T-helper 22 cell (primary cell): ENCODE measurements at regions not wholly inside any gene's neighbourhood (a gene's known extent, or its start where the extent isn't known, plus 50 kb on each side); places are given as distances from the start of the nearest gene placed in this dataset.

Experiments
- DNase-seq: peaks from one replicate; pipeline ENCODE4 v3.0.0-alpha.2; 2020; ENCODE audit warnings: low read depth

DNA sequence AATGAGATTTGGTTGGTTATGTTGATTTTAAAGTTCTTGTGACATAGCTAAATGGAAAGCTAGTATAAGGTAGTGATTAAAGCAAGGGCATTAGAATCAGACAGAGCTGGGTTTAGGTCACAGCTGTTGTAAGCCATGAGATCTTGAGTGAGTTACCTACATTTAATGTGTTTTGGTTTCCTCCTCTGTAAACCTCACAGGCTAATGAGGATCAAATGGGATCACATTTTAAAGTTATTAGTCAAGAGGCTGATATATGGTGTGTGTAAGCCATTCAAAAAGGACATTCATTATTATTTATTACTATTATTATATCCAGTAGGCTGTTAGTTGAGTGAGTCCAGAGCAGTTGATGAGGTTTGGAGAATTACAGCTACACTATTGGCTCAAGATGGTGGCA is 416.2 kb downstream of the IRS1 start:
- no peak for DNase-seq

GRCh38 chr2:226380679-226381078 is 418.9 kb downstream of the IRS1 start:
- DNase-seq = no peak

GRCh38 chr2:226378753-226379705 is 420.6 kb downstream of the IRS1 start:
- no peak for DNase-seq

DNA sequence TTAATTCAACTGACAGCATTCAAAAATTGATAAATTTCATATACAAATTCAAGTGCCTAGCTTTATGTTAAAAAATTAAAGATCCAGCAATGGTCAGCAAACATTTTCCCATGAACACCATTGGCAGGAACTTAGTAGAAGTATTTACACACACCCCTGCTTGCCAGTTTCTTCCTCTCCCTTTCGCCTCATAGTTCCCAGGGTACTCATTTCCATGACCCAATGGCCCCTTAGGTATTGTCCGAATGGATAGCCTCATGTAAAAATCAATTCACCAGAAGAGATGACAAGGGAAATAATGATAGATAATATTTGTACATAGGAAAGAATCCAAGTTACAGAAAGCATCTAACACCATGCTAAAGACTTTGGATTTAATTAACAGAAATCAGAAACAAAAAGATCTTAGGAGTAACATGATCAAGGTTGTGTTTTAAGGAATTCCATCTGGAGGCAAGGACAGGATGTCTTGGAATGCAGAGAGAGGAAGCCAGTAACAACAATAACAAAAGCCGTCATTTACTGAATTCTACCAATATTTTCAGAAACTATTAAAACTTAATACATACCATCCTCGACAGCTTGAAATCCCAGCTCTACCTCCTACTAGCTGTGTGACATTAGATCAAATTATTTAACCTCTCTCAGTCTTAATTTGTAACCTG is 423.0 kb downstream of the IRS1 start:
- no peak for DNase-seq

DNA sequence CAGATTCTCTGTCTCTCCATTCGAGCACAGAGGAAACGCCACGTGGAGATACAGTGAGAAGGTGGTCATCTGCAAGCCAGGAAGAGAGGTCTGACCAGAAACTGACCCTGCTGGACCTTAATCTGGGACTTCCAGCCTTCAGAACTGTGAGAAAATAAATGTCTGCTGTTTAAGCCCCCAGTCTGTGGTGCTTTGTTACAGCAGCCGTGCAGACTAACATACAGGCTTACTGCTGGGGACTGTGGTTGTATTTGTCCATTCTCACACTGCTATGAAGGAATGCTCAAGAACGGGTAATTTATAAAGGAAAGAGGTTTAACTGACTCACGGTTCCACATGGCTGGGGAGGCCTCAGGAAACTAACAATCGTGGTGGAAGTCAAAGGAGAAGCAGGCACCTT is 432.7 kb downstream of the IRS1 start:
- no peak for DNase-seq

DNA sequence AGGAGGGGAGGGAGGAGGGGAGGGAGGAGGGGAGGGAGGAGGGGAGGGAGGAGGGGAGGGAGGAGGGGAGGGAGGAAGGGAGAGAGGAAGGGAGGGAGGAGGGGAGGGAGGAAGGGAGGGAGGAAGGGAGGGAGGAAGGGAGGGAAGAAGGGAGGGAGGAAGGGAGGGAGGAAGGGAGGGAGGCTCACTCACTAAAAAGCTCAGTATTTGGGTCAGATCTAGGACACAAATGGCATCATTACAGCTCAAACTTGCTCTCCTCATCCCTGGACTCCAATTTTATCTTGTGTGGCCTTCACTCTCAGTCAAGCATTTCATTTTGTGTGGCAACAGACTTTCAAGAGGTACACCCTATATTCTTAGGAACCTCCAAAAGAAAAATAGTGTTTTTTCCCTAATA is 435.4 kb downstream of the IRS1 start:
- DNase-seq = no peak

DNA sequence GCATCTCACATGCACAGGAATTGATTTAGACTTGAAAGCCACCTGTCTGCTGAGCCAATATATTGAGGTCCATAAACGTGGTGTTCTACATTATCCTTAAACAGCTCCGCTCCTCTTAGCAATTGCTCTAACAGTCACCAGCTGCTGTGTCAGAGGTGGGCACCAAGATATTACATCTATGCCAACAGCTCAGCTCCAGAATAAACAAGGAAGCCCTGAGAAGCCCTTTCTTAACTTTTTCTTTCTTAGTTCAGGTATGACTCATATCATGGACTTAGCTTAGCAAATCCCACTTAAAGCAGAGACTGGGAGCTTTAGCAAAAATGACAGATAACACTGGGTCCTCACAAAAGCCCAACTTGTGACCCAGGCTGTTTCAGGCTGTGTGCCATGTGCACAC is 436.6 kb downstream of the IRS1 start:
- no peak for DNase-seq

GRCh38 chr2:226360658-226361057 is 439.0 kb downstream of the IRS1 start:
- DNase-seq = no peak

DNA sequence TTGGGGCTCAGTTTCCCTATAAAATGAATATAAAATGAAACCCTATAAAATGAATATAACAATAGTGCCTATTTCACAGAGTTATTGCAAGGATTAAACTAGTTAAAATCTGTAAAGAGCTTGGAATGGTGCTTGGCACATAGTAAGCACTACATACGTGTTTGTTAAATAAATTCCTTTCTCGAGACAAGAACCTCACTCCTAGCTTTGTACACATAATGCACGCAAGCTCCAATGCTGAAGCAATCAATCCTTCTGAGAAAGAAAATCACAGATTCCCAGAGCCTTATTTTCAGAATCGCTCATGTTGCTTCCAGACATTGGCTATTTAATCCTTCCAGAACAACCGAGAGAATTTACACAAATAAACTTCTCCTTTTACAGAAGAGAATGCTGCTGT is 440.9 kb downstream of the IRS1 start:
- DNase-seq = no peak

DNA sequence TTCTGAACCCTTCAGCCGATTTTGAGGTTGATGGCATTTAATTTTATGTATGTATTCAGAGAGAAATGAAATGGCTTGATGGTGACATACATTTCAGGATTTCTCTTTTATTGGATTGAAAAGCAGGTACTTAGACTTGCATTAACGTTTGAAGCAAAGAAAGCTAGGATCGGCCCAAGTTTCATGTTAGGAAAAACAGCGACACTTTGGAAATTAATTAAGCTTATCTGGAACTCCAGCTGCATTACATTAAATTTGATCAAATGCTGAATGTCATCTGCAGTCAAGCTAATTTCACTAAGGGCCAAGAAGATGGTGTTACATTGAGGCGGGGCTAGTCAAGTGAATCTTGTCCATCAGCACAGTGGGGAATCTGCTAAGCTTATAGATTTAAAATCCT is 441.8 kb downstream of the IRS1 start:
- DNase-seq = no peak

- DNase-seq = no peak
Observed at GRCh38 chr2:226355600-226355999, 444.0 kb downstream of the IRS1 start.

GRCh38 chr2:226354434-226354833 is 445.2 kb downstream of the IRS1 start:
- no peak for DNase-seq

- DNase-seq = no peak
Observed at GRCh38 chr2:226352941-226353560, 446.6 kb downstream of the IRS1 start.

- DNase-seq = no peak
Observed at GRCh38 chr2:226351711-226352110, 447.9 kb downstream of the IRS1 start.

- no peak for DNase-seq
Observed at GRCh38 chr2:226339616-226340015, 460.0 kb downstream of the IRS1 start.

GRCh38 chr2:226338825-226339224 is 460.8 kb downstream of the IRS1 start:
- DNase-seq = no peak

- no peak for DNase-seq
Observed at GRCh38 chr2:226337941-226338600, 461.5 kb downstream of the IRS1 start.

- DNase-seq = no peak
Observed at GRCh38 chr2:226336283-226336682, 463.3 kb downstream of the IRS1 start.

DNA sequence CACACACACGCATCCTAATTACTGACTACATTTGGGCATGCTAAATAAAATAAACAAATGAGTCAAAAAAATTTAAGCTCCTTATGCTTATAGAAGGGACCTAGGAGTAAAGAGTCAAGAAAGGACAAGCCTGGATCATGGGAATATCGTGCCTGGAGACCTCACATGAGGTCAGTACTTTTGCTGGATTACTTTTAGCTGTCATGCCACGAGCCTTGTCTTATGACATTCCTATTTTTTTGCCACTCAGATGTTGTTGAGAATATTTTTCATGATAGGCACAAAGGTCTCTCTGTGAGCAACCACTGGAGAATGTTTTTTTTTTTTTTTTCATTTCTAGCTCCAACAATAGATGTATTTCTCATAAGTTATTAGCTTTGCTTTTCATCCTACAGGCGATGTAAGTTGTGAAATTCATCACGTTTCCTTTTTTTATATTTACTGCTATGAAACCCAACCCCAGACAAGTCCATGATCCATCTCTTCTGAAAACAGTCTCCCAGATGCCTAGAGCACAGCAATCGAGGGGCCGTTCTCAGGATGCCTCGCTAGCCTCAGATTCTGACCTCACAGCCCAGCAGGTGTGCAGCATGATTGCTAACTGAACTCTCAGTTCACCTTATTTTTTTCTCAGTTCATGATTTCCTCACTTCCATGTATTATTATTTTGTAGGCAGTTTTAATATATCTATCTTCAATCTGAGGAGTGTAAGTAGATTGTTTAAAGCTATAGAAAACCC is 464.5 kb downstream of the IRS1 start:
- no peak for DNase-seq

- no peak for DNase-seq
Observed at GRCh38 chr2:226333388-226333787, 466.2 kb downstream of the IRS1 start.

- DNase-seq = no peak
Observed at GRCh38 chr2:226330206-226330605, 469.4 kb downstream of the IRS1 start.

- DNase-seq = no peak
Observed at GRCh38 chr2:226329180-226329579, 470.4 kb downstream of the IRS1 start.
